Keratinocyte (primary cell): ENCODE measurements at regions not wholly inside any gene's neighbourhood (a gene's known extent, or its start where the extent isn't known, plus 50 kb on each side); places are given as distances from the start of the nearest gene placed in this dataset.

Experiments
- DNase-seq: peaks from one replicate; pipeline ENCODE4 v3.0.0-alpha.2; 2011; ENCODE audit warnings: low read depth, missing footprints, low spot score
- FAIRE-seq: peaks from 2 replicates; lab custom pipeline; 2011; peaks lifted over from hg19 to GRCh38; lab: Jason Lieb, UNC
- H2AFZ ChIP-seq: 2 replicates; pipeline ENCODE4 v1.6.0; 2012; ENCODE audit warnings: low read length, control low read depth, inconsistent platforms; ENCODE audit not compliant: control insufficient read depth
- H3K27ac ChIP-seq: 2 replicates; pipeline ENCODE4 v1.5.1; 2011; ENCODE audit warnings: low read length; ENCODE audit not compliant: control insufficient read depth, insufficient read depth
- H3K27me3 ChIP-seq: 3 replicates; pipeline ENCODE4 v1.6.0; 2011; ENCODE audit warnings: low read length; ENCODE audit not compliant: control insufficient read depth, insufficient read depth; ENCODE audit errors: extremely low read depth
- H3K36me3 ChIP-seq, 2 experiments: 2 replicates in 1 of 2; 3 replicates in 1 of 2; pipeline ENCODE4 v1.5.1; 2011; ENCODE audit warnings: low read length in 2 of 2, mild to moderate bottlenecking in 1 of 2; ENCODE audit not compliant: control insufficient read depth in 2 of 2, insufficient read depth in 2 of 2; ENCODE audit errors: extremely low read depth in 1 of 2
- H3K4me1 ChIP-seq: 3 replicates; pipeline ENCODE4 v1.5.1; 2011; ENCODE audit warnings: low read length; ENCODE audit not compliant: control insufficient read depth, insufficient read depth; ENCODE audit errors: extremely low read depth
- H3K4me2 ChIP-seq: 3 replicates; pipeline ENCODE4 v1.6.0; 2011; ENCODE audit warnings: low read depth, low read length; ENCODE audit not compliant: control insufficient read depth, insufficient read depth; ENCODE audit errors: extremely low read depth
- H3K4me3 ChIP-seq, 3 experiments: fragments of 200-600 bp in 1 of 3; sonication (generic) in 1 of 3; 2 replicates in 2 of 3; 3 replicates in 1 of 3; pipeline ENCODE4 v1.5.1; 2011 to 2016; ENCODE audit warnings: low read length in 3 of 3, mild to moderate bottlenecking in 3 of 3, control low read depth in 2 of 3, inconsistent platforms in 1 of 3, low read depth in 1 of 3, mixed read lengths in 1 of 3, mixed run types in 1 of 3, moderate library complexity in 1 of 3; ENCODE audit not compliant: control insufficient read depth in 2 of 3, insufficient read depth in 2 of 3; ENCODE audit errors: extremely low read depth in 1 of 3
- H3K79me2 ChIP-seq: 2 replicates; pipeline ENCODE4 v1.6.0; 2012; ENCODE audit warnings: low read length; ENCODE audit not compliant: control insufficient read depth, insufficient read depth
- H3K9ac ChIP-seq: 3 replicates; pipeline ENCODE4 v1.6.0; 2011; ENCODE audit warnings: low read length; ENCODE audit not compliant: control insufficient read depth, insufficient read depth; ENCODE audit errors: extremely low read depth
- H3K9me1 ChIP-seq: 3 replicates; pipeline ENCODE4 v1.6.0; 2011; ENCODE audit warnings: low read length; ENCODE audit not compliant: control insufficient read depth, insufficient read depth; ENCODE audit errors: extremely low read depth
- H3K9me3 ChIP-seq: 2 replicates; pipeline ENCODE4 v1.5.1; 2012; ENCODE audit warnings: low read depth, low read length; ENCODE audit not compliant: control insufficient read depth
- H4K20me1 ChIP-seq: 3 replicates; pipeline ENCODE4 v1.6.0; 2011; ENCODE audit warnings: low read length; ENCODE audit not compliant: control insufficient read depth, insufficient read depth; ENCODE audit errors: extremely low read depth
- CTCF ChIP-seq, 3 experiments: IDR thresholded peaks in 1 of 3; conservative IDR thresholded peaks in 1 of 3; optimal IDR thresholded peaks in 1 of 3; 2 replicates in 2 of 3; 3 replicates in 1 of 3; pipeline versions ENCODE3 to v1.5.1; 2011; ENCODE audit warnings: low read length in 3 of 3, mild to moderate bottlenecking in 3 of 3, moderate library complexity in 2 of 3, control low read depth in 1 of 3, inconsistent platforms in 1 of 3; ENCODE audit not compliant: insufficient read depth in 2 of 3; ENCODE audit errors: extremely low read depth in 1 of 3
- EZH2 ChIP-seq: IDR thresholded peaks from one replicate; pipeline ENCODE4 v1.6.1; 2012; ENCODE audit warnings: inconsistent platforms, mild to moderate bottlenecking, low read length, moderate library complexity
- dilution Hi-C: fragments of 300-500 bp; cut with MboI; formaldehyde crosslinking; loops from one replicate; pipeline ENCODE4 v1.7.0; 2020; ENCODE audit warnings: low sequenced_read_pairs; ENCODE audit not compliant: extremely low pct_ligation_motif_present

DNA sequence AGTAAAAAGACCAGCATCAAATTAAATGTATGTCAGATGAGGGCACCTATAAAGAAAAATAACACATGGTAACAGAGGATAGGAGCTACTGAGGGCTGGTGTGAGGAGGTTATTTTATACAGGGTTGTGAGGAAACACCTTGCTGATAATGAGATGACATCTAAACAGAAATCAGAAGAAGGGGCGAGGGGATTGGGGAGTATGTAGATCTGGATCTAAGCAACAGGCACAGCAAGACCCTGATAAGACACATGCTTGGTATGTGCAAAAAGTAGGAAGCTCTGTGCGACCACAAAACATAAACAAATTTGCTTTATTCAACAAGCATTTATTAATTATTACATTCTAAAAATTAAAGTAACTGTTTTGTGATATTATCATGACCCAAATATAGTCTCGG is 295.4 kb downstream of the ZEB2 start:
- no peak overlapping the region for H3K4me2 ChIP-seq
- no peak overlapping the region for H3K27ac ChIP-seq
- H3K9me3 ChIP-seq: no peaks in the 10 kb centered on the region
- H4K20me1 ChIP-seq: no peaks in the 10 kb centered on the region
- no peak overlapping the region for H3K9ac ChIP-seq
- H3K79me2 ChIP-seq: no peaks in the 10 kb centered on the region
- H3K4me1 ChIP-seq: no peaks in the 10 kb centered on the region
- no peak for DNase-seq
- TF ChIP-seq CTCF (optimal IDR thresholded peaks at IDR 0.05 in 1 of 3, IDR thresholded peaks at IDR 0.05 in 1 of 3, conservative IDR thresholded peaks at IDR 0.05 in 1 of 3; ENCODE audit: extremely low read depth in 1 of 3, insufficient read depth in 2 of 3, low read length in 3 of 3): no peak
- no peak for TF ChIP-seq EZH2
- no peaks in the 10 kb centered on the region for H3K9me1 ChIP-seq
- no peaks in the 10 kb centered on the region for H3K27me3 ChIP-seq
- FAIRE-seq: no peak
- no peaks in the 10 kb centered on the region for H3K36me3 ChIP-seq
- H3K4me3 ChIP-seq: no peak overlapping the region
- dilution Hi-C loops: no loop called here
- H2AFZ ChIP-seq: no peak overlapping the region

DNA sequence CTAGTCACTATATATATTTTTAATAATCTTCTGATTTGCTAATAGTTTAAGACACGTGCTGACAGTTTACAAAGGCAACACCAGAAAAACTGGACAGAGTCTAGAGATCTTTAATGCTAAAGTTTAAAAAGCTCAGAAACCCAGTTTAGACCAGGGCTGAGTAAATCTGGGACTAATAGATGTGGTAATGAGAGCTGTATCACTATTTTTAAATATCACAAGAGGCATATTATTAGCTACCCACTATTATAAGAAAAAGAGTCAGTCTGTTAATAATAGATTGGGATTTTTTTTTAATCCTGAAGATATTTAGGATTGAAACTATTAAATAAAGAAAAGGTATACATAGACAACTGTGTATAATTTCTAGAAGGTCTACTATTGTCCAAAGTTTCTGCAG is 299.9 kb downstream of the ZEB2 start:
- no peak for FAIRE-seq

More for the DNA sequence above, 299.9 kb downstream of the ZEB2 start:
- Histone ChIP-seq H3K79me2 (no peaks in the 10 kb centered on the region), H3K4me2 (no peak overlapping the region), H3K36me3 (no peaks in the 10 kb centered on the region), H3K4me1 (no peaks in the 10 kb centered on the region), H3K9me3 (no peaks in the 10 kb centered on the region), H3K27me3 (no peaks in the 10 kb centered on the region), H3K9ac (no peak overlapping the region), H3K27ac (no peak overlapping the region), H4K20me1 (no peaks in the 10 kb centered on the region), H3K4me3 (no peak overlapping the region), H2AFZ (no peak overlapping the region), H3K9me1 (no peaks in the 10 kb centered on the region)
- TF ChIP-seq EZH2 (no peak), CTCF (optimal IDR thresholded peaks at IDR 0.05 in 1 of 3, IDR thresholded peaks at IDR 0.05 in 1 of 3, conservative IDR thresholded peaks at IDR 0.05 in 1 of 3; ENCODE audit: extremely low read depth in 1 of 3, insufficient read depth in 2 of 3, low read length in 3 of 3) (no peak)
- no peak for DNase-seq
- dilution Hi-C loops: no loop called here
